Gastroesophageal sphincter (tissue), 4 donors: ENCODE measurements at regions not wholly inside any gene's neighbourhood (a gene's known extent, or its start where the extent isn't known, plus 50 kb on each side); places are given as distances from the start of the nearest gene placed in this dataset.

Source experiments
- ATAC-seq: fragments of 150-250 bp; one replicate; pipeline ENCODE4 v1.9.1; 2016; ENCODE audit warnings: mild to moderate bottlenecking, moderate library complexity
- H3K27ac ChIP-seq, 4 donors: fragments of 200-600 bp; sonication (generic) in 3 of 4; 1 replicate in 3 of 4; 2 replicates in 1 of 4; pipeline ENCODE4 v1.5.1; 2016 to 2019
- H3K27me3 ChIP-seq: fragments of 200-600 bp; sonication (generic); one replicate; pipeline ENCODE4 v1.5.1; 2019
- H3K36me3 ChIP-seq, 2 donors: fragments of 200-600 bp; sonication (generic); one replicate each; pipeline ENCODE4 v1.5.1; 2019; ENCODE audit warnings: control low read depth in 1 of 2
- H3K4me1 ChIP-seq, 3 donors: fragments of 200-600 bp; sonication (generic); 1 replicate in 2 of 3; 2 replicates in 1 of 3; pipeline ENCODE4 v1.5.1; 2016 to 2019; ENCODE audit warnings: control low read depth in 2 of 3
- H3K4me3 ChIP-seq, 2 donors: fragments of 200-600 bp; sonication (generic); one replicate each; pipeline ENCODE4 v1.5.1; 2019; ENCODE audit warnings: mild to moderate bottlenecking in 1 of 2, moderate library complexity in 1 of 2
- H3K9me3 ChIP-seq, 3 donors: fragments of 200-600 bp; sonication (generic); one replicate each; pipeline ENCODE4 v1.5.1; 2017 to 2019; ENCODE audit warnings: control low read depth in 2 of 3
- EP300 ChIP-seq: sonication (generic); formaldehyde crosslinking; IDR thresholded peaks from one replicate; pipeline ENCODE4 v1.6.1; 2017; ENCODE audit warnings: antibody characterized with exemption, mild to moderate bottlenecking
- POLR2A ChIP-seq, 2 donors: fragments of 450-650 bp; IDR thresholded peaks; one replicate each; pipeline ENCODE4 v1.6.1; 2017; ENCODE audit warnings: antibody characterized with exemption in 2 of 2, mild to moderate bottlenecking in 2 of 2, moderate library complexity in 1 of 2
- POLR2AphosphoS5 ChIP-seq: sonication (generic); formaldehyde crosslinking; IDR thresholded peaks from one replicate; pipeline ENCODE4 v1.6.1; 2017; ENCODE audit warnings: antibody characterized with exemption
- WGBS, 2 donors: methylation state at CpG; one replicate each; pipeline ENCODE4 v1.1.5; 2018; ENCODE audit warnings: low coverage in 1 of 2; 5-methylcytosine and 5-hydroxymethylcytosine counted together
- TF ChIP-seq, protein P1 (sequence below), 4 experiments: fragments of 200-600 bp in 2 of 4; fragments of 450-650 bp in 2 of 4; sonication (generic) in 1 of 4; IDR thresholded peaks; one replicate each; pipeline ENCODE4 v1.5.1; 2017 to 2019; ENCODE audit warnings: antibody characterized with exemption in 4 of 4, mild to moderate bottlenecking in 2 of 4, moderate library complexity in 2 of 4

DNA sequence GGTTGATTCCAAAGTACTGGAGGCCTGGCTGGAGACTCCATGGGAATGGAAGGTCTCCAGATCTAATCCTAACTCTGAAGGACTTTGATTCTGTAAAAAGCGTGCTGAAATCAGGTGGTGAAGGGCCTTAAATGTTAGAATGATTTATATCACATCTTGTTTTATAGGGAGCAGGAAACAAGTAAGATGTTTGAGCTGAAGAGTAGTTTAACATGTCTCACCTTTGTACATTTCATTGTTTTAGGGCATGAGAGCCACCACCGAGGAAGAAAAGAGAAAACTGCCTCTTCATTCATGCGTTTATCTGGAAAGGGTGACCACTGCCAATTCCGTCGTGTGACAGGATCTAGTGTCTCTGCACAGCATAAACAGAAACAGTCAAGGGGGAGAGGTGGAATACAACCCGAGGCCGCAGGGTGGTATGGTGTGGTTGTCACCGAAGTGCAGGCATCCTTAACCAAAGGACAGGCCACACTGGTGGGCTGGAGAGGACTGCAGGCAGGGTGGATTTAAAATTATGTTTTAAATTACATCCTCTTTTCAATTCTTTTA is 445.3 kb downstream of the SLC4A3 start:
- WGBS, 2 donors = 82 to 84% methylated on average over 8 of the region's 8 CpGs
- no peak overlapping the region for H3K4me3 ChIP-seq
- H3K27ac ChIP-seq = no peak overlapping the region
- TF ChIP-seq POLR2A (IDR thresholded peaks at IDR 0.05) = no peak
- TF ChIP-seq, protein P1, sequence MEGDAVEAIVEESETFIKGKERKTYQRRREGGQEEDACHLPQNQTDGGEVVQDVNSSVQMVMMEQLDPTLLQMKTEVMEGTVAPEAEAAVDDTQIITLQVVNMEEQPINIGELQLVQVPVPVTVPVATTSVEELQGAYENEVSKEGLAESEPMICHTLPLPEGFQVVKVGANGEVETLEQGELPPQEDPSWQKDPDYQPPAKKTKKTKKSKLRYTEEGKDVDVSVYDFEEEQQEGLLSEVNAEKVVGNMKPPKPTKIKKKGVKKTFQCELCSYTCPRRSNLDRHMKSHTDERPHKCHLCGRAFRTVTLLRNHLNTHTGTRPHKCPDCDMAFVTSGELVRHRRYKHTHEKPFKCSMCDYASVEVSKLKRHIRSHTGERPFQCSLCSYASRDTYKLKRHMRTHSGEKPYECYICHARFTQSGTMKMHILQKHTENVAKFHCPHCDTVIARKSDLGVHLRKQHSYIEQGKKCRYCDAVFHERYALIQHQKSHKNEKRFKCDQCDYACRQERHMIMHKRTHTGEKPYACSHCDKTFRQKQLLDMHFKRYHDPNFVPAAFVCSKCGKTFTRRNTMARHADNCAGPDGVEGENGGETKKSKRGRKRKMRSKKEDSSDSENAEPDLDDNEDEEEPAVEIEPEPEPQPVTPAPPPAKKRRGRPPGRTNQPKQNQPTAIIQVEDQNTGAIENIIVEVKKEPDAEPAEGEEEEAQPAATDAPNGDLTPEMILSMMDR (IDR thresholded peaks at IDR 0.05) = no peak
- TF ChIP-seq POLR2AphosphoS5 = no peak
- no peak for TF ChIP-seq EP300
- no peaks in the 10 kb centered on the region for H3K36me3 ChIP-seq
- H3K9me3 ChIP-seq = no peaks in the 10 kb centered on the region
- no peaks in the 10 kb centered on the region for H3K4me1 ChIP-seq
- ATAC-seq = no peak
- H3K27me3 ChIP-seq = peaks cover 7% of the 10 kb centered on the region

DNA sequence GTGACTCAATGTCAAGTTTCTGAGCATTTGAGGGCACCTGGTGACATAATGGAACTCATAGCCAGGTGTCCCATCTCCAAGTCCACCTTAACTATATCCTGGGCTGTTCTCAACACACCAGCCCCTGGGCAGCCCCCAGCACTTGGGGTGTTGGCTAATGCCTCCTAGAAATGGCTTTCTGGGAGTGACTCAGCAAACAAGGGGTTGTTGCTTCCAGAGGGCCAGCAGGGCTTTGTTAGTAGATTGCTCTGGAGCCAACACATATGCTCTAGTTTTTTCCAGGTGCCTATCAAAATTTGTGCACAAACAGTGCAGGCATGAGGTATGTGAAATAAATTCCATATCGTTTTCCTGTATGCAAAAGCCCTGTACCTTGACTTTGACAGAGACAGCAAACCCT is 448.4 kb downstream of the SLC4A3 start:
- peaks cover 7% of the 10 kb centered on the region for H3K27me3 ChIP-seq
- no peak overlapping the region for H3K4me3 ChIP-seq
- no peak overlapping the region for H3K27ac ChIP-seq
- TF ChIP-seq POLR2A (IDR thresholded peaks at IDR 0.05) = no peak
- TF ChIP-seq, protein P1 (IDR thresholded peaks at IDR 0.05) = no peak
- TF ChIP-seq POLR2AphosphoS5 = no peak
- no peak for TF ChIP-seq EP300
- no peaks in the 10 kb centered on the region for H3K4me1 ChIP-seq
- ATAC-seq = no peak
- WGBS, 2 donors = 60 to 67% methylated on average over 1 of the region's 1 CpG
- H3K36me3 ChIP-seq = no peaks in the 10 kb centered on the region
- H3K9me3 ChIP-seq = no peaks in the 10 kb centered on the region

DNA sequence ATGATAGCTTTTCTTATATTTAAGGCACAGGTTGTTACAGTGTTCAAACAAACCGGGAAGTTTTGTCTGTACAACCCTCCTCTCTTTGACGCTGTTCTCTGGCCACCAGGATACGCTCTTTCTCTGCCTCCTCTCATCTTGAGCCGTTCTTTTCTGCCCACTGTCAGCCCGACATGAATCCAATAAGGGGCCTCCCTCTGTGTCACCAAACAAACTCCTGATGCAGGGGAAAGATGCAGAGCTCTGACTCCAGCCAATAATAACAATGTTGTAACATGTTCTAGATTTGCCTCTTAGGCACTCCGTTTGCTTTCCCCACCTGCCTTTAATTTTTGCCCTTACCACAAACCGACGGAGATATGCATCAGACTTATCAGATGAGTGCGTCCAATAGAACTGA is 449.3 kb downstream of the SLC4A3 start:
- TF ChIP-seq POLR2A (IDR thresholded peaks at IDR 0.05) = no peak
- no peak for TF ChIP-seq POLR2AphosphoS5
- no peak for TF ChIP-seq EP300
- TF ChIP-seq, protein P1 (IDR thresholded peaks at IDR 0.05) = no peak
- 52 to 80% methylated on average over 9 of the region's 9 CpGs for WGBS, 2 donors
- H3K4me3 ChIP-seq = no peak overlapping the region
- H3K27me3 ChIP-seq = peaks cover 12% of the 10 kb centered on the region
- no peaks in the 10 kb centered on the region for H3K36me3 ChIP-seq
- H3K4me1 ChIP-seq = no peaks in the 10 kb centered on the region
- H3K9me3 ChIP-seq = no peaks in the 10 kb centered on the region
- H3K27ac ChIP-seq = no peak overlapping the region
- ATAC-seq = peak; percentile 62

GRCh38 chr2:220077488-220077887 is 450.1 kb downstream of the SLC4A3 start:
- Histone ChIP-seq H3K27me3 (peaks cover 12% of the 10 kb centered on the region), H3K9me3 (no peaks in the 10 kb centered on the region), H3K36me3 (no peaks in the 10 kb centered on the region), H3K4me3 (no peak overlapping the region), H3K27ac (no peak overlapping the region), H3K4me1 (no peaks in the 10 kb centered on the region)
- no peak for TF ChIP-seq POLR2A (IDR thresholded peaks at IDR 0.05)
- TF ChIP-seq EP300 = no peak
- TF ChIP-seq, protein P1 (IDR thresholded peaks at IDR 0.05) = no peak
- TF ChIP-seq POLR2AphosphoS5 = no peak
- ATAC-seq = peak; percentile 28
- WGBS, 2 donors = 8 to 25% methylated on average over 6 of the region's 6 CpGs

GRCh38 chr2:220078439-220078838 is 451.0 kb downstream of the SLC4A3 start:
- Histone ChIP-seq H3K4me3 (no peak overlapping the region), H3K9me3 (no peaks in the 10 kb centered on the region), H3K36me3 (no peaks in the 10 kb centered on the region), H3K27me3 (peaks cover 12% of the 10 kb centered on the region), H3K4me1 (no peaks in the 10 kb centered on the region), H3K27ac (no peak overlapping the region)
- ATAC-seq = no peak
- WGBS, 2 donors = 50 to 69% methylated on average over 1 to 2 of the region's 2 CpGs
- no peak for TF ChIP-seq EP300
- no peak for TF ChIP-seq POLR2AphosphoS5
- TF ChIP-seq, protein P1 (IDR thresholded peaks at IDR 0.05) = no peak
- TF ChIP-seq POLR2A (IDR thresholded peaks at IDR 0.05) = no peak
